ENCODE measurements at regions not wholly inside any gene's neighbourhood (a gene's known extent, or its start where the extent isn't known, plus 50 kb on each side); places are given as distances from the start of the nearest gene placed in this dataset.
"Not testable (repeated sequence)": the region's sequence is repeated elsewhere in the genome, so short reads cannot be mapped to it uniquely, and the experiment has no call there.

DNA sequence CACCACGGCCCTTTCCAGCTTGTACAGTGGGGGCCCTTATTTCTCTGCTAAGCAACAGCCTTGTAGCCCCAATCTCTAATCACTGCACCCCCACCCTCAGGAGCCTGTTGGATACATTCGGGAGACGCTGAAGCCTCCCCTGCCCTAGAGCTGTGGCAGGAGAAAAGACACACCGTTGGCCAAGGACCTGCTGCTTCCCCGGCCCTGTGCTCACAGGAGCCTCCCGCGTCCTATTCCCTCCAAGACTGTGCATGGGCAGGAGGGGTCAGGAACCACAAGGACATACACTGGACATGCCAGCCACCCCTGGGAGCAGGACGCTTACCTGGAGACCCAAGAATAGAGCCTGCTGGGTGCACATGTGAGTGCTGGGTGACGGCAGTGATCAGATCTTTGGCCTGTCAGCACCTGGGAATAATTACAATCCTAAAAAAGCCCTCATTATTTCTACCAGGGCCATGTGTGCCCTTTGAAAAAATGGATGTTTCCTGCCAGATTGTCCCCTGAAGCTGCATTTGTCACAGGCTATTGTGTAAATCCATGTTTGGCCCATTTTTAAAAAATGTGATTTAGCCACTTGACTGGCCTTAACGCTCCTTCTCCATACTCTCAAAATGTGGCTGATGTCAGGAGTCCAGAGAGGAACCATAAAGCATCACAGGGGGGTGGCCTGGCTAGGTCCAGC, 590.6 kb downstream of the MATN1 start:
- peak in 1 of 3 experiments; percentile 22 for DNase-seq

DNA sequence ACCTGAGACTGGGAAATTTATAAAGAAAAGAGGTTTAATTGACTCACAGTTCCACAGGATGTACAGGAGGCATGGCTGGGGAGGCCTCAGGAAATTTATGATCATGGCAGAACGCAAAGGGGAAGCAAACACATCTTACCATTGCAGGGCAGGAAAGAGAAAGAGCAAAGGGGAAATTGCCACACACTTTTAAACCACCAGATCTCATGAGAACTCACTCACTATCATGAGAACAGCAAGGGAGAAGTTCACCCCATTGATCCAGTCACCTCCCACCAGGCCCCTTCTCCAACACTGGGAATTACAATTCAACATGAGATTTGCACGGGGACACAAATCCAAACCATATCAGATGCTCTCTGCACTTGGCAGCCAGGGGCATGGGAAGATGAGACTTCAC, 592.8 kb downstream of the MATN1 start:
- DNase-seq, result not testable (repeated sequence)

DNA sequence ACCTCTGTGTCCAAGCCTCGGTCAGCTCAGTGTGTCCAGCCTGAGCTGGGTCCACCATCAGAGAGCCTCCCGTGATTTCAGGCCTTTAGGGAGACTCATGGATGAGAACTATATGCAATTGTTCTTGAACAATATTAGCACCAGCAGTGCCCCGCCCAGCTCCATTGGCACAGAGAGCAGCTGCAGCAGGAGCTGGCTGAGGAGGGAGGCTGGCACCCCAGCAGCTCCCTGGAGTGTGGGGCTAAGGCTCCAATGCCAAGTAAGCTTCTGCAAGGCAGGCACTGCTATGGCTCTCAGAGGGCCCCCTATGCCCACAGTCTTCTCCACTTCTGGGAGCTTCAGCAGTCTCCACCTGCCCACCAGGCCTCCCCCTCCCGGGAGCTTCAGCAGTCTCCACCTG, 593.3 kb downstream of the MATN1 start:
- no peak for DNase-seq

DNA sequence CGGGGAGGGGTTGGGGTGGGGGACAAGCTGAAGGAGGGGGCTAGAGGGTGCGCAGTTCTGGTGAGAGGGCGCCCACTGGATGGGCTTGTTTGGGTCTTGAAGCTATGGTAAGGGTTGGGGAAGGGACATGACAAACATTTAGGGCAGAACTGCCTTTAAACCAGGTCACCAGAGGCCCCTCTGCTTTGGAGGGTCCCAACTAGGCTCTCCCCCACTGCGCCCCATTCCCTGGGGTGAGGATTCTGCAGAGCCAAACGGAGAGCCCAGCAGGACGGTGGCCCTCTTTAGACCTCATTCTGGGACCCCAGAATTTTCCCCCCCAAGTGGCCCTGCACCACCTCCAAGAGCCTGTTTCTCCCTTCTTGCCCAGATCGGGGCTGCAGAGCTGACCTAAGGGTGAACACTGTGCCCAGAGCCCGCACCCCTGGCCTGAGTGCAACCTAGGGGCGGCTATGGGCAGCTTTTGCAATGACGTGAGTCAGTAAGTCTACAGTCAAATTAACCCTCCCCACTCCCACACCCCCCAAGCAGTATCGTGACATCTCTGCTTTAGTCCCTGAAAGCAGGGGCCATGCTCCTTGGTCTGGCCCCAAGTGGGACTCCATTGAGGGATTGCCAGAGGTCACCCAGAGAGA, 593.8 kb downstream of the MATN1 start:
- no peak for DNase-seq

DNA sequence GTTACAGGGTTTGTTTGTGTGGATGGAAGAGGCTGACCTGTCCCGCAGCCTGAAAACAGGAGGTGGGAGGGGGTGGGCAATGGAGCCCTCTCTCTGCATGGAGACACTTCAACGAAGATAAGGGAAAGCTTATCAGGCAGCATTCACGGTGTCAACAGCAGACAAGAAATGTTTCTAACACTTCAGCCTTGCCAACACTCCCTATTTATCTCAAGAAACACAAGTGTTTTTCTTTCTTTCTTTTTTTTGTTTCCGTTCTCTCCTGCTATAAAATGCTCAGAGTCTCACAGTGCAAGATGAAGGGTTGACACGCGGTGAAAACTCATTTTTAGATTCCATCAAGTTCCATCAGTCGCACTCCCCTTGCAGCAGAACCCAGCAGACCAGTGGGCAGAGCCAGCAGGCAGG, 594.4 kb downstream of the MATN1 start:
- no peak for DNase-seq

DNA sequence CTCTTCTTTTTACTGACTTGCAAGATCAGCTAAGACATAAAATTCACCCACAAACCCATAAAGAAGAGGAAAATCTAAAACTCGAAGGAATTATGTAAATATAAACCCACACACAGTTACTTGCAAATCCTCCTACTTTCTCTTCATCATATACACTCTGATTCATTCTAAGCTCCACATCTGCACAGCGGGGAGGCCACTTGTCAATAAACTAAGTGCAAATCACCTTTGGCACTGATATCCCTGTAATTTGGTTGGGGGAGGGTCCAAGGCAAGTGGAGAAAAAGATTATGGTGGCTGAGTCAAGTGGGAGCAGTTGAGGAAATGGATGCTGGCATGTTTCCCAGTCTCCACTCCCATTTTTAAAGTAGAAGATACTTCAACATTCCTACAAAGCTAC, 596.5 kb downstream of the MATN1 start:
- DNase-seq, result peak; percentile 52 to 82 (median 73)

DNA sequence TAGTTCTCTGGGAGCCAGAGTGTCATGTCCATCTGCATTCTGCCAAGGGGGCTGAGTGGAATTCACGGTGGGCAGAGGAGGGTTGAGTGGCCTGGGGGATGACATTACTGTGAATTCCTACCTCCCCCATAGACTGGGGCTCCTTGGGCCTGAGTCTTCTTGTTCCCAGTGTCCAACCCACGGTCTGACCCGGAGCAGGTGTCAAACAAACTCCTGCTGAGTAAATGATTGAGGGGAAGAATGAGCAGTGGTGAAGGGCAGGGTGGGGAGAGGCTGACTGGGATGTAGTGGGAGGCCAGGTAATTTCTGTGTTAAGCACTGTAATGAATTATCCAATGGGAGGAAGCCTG, 597.6 kb downstream of the MATN1 start:
- no peak for DNase-seq

DNA sequence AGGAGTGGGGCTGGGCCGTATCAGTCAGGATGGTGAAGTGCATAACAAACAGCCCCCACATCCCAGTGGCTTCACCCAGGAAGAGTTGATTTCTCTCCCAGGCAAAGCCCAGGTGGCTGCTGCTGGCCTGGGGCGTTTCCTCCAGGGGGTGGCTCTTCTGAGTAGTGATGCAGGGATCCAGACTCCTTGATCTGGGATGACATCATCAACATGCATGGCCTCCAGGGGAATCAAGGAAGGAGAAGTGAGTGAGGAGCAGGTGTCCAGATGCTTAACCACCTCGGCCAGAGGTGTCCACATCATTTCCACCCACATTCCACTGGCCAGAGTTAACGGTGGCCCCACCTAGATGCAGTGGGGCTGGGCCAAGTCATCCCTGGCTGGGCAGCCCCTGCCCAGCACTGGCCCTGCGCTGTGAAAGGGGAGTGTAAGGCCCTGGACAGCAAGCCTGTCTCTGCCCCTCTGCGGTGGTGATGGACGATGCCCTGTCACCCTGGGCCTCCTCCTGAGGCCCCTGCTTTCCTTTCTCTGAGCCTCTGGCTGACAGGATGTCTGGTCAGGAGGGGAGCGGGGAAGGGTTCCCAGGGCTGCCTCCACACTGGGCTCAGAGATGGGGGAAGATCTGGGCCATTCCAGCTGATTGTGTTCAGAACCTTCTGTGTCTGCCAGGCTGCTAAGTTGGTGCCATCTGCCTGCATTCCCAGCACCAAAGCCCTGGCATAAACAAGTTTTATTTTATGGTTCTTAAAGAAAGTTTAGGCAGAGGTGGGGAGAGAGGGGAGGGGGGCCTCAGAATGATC, 598.2 kb downstream of the MATN1 start:
- no peak for DNase-seq

DNA sequence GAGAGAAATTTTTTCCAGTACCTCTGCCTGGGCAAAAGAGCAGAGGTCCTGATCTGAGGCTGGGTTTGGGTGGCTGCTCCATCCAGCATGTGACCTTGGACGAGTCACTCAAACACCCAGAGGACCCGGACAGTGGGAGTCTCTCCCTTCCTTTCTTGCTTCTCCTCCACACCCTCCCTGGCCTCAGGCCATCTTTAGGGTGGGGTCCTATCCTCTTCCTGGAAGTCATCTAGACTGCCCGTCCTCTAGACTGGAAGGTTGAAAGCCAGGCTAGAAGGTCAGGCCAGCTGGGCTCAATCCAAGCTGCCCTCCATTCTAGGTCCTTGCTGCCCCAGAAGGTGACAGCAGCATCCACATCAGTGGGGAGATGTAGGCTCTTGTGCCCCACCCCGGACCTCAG, 599.5 kb downstream of the MATN1 start:
- no peak for DNase-seq

DNA sequence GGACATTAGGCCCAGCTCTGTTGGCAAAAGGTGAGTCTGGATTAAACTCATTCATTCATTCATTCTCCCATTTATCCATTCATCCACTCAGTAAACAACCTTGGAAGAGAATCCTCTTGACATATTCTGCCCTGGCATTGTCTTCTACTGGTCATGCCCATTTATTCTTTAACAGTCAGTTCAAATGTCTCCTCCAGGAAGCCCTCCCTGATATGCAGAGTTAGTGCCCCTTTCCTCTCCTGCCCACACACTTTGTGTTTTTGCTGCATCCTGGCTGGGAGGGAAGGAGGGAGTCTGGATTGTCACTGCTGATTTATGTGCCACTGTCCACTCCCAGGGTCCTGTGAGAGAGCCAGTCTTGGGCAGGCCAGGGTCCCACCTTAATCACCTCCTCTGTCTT, 600.3 kb downstream of the MATN1 start:
- no peak for DNase-seq

DNA sequence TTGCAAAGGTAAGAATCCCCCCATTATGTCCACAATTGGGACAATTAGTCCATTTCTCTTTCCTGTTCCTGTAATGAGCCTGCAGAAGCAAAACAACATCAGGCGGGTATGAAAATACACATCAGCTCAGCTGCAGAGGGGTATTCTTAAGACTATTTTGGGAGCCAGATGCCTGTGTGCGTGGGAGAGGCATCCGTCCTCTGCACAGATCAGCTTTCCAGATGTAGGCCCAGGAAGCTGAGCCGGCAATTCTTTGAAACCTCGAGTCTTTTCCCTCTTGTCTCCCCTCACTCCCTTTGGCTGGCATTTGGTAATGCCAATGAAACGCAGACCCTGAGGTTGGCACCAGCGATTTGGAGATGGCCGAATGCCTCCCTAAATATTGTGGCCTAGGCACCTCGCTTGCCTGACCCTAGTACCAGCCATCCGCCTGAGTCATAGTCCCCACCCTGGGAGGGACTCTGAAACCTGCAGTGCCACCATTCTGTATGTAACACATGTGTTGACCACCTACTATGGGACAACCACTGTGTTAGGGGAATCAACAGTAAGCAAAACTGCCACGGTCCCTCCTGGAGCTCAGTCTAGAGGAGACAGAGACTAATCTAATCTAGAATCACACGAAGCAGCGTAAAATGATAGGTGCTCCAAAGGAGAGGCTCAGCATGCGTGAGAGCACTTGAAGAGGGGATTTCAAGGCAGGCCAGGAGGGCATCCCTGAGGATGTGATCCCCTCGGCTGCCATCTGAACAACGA, 603.0 kb downstream of the MATN1 start:
- peak in 1 of 3 experiments; percentile 54 for DNase-seq

DNA sequence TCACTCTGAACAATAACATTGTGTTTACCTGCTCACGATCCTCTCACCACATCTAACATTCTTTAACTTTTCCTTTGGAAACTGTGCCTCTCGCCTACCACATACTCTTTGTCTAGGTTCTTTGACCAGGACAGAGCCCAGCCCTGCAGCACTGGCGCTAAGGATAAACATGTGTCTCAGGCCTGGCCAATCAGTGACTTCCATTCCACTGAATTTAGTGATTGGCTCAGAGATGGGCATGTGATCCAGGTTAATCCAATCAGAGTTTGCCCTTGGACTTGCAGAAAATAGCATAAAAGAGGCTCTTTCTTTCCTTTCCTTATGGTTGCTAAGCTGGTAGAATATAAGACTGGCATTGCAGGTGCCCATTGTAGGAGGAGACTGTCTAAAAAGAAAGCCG, 605.7 kb downstream of the MATN1 start:
- DNase-seq, result no peak

DNA sequence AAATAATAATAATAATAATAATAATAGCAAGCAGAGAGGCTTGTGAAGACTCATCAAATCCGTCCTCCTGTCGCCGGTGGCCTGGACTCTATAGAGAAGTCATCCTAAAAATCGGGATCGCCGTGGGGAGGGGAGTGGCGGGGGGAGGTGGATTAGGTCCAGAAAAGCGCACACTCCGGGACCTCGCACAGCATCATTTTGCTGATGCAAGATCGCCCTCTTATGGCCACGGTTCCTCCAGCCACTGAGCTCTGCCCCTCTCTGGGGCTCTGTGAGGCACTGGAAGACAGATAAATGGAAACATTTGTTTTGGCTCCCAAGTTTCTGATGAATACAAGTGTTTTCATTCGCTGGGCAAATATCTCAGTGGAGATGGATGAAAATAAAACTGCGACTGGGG, 612.0 kb downstream of the MATN1 start:
- peak; percentile 40 to 79 (median 72) for DNase-seq

DNA sequence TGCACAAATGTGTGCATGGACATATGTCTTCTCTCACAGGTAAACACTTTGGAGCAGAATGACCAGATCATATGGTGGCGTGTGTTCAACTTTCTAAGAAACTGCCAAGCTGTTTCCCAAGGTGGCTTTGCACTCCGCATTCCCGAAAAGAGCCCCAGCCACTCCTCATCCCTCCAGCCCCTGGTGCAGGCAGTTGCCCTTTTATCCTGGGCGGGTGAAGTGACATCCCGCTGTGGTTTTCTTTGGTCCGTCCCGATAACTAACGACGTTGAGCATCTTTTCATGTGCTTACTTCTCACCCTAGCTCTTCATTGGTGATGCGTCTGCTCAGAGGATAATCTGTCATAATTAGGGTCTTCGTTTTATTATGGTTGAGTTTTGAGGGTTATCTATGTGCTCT, 612.5 kb downstream of the MATN1 start:
- DNase-seq, result peak in 1 of 3 experiments; percentile 32

DNA sequence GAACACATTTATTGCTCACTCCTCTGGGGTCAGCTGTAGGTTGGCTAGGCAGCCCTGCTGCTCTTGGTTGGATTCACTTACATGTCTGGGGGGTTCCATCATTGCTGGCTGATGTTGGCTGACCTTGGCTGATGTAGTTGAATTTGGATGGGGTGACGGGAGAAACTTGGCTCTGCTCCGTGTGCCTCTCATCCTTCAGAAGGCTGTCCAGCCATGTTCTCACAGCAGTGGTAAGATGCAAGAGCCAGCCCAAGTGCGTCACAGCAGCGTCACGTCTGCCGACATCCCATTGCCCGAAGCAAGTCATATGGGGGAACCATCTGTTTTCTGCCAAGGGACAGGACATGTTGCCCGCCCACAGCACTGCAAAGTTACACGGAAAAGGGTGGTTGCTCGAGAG, 613.5 kb downstream of the MATN1 start:
- DNase-seq, result no peak

DNA sequence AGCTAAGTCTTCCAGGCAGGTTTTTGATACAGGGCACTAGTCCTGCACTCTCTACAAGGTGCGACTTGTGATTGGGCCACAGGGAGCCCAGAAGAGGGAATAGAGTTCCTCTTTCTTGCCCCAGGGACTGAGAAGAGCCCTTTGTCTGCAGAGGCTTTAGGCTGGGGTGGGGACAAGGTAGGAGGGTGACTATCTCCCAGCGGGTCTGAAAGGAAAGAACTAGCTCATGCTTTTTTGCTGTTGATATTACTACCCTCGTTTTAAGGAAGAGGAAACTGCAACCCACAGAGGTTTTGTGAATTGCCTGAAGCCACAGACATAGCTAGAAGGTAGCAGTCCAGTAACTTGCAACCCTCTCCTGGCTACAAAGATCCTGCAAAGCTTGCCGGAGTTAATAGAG, 615.2 kb downstream of the MATN1 start:
- no peak for DNase-seq

DNA sequence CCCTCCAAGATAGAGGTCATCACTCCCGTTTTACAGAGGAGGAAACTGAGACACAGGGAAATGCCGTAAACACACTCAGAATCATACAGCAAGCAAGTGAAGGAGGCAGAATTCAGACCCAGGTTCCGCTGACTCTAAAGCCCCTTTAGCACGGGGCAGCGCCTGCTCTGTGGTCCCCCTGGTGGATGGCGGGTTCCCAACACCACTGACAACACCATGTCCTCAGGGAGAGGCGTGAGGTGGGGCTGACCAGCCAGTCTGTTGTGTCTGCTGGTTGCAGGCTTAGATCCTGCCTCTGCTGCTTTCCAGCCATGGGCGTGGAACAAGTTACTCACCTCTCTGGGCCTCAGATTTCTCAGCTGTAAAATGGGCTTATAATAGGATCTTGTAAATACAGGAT, 617.3 kb downstream of the MATN1 start:
- DNase-seq, result peak in 2 of 3 experiments; percentile 20 to 54

DNA sequence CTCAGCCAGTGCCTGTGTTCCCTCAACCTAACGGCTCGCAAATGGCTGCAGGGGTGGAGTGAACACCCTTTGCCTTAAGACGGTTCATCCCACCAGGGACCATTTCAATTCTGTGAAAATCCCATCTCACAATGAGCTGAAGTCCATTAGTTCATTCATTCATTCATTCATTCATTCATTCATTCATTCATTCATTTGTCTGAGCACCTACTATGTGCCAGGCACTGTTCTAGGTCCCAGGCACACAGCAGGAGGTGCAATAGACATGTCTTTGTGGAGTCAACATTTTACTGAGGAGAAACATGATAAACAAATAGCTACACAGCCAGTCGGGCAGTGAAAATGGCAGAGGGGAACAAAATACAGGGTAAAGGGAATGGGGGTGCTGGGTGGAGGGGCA, 618.8 kb downstream of the MATN1 start:
- no peak for DNase-seq

DNA sequence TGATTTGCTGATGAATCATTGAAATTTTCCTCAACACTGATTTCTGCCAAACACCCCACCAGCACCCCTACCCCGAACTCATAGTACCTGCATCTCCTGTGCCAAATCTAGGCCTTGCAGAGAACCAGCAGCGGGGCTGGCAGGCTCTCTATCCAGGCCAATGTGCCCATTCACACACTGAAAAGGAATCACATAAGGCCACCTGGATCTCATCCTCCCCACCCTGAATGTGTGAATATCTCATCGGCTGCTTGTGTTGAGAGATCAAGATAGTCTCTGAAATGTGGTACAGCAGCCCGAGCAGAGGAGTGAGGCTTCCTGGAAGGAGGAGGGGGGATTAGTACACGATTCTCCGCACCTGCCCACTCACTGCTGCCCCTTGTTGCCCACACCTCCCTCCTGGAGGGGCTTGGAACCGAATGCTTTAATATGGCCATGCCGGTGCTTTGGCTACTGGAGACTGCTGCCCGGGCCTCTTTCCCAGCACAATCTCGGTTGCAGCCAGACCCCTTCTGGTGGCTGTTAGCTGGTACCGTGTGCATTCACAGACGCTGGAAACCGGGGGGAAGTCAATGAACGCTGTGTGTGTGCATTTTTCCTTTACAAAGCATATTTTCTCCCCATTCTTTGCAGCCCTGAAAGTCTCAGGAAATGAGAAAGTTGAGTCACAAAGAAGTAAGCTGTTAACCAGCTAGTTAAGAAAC, 619.5 kb downstream of the MATN1 start:
- no peak for DNase-seq

DNA sequence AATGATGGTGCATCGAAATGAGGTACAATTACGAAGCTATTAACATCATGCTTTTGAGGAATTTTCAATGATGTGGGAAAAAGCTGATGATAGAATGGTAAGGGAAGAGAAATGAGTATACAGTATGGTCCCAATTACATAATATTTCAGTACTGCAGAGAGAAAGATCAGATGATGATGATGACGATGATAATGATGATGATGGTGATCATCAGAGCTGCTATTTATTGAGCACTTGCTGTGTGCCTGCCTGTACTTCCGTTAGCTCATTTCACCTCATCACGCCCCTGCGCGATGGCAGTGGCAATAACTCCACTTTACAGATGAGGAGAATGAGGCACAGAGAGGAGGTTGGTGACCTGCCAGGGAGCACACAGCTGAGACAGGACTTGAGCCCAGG, 620.8 kb downstream of the MATN1 start:
- no peak for DNase-seq

DNA sequence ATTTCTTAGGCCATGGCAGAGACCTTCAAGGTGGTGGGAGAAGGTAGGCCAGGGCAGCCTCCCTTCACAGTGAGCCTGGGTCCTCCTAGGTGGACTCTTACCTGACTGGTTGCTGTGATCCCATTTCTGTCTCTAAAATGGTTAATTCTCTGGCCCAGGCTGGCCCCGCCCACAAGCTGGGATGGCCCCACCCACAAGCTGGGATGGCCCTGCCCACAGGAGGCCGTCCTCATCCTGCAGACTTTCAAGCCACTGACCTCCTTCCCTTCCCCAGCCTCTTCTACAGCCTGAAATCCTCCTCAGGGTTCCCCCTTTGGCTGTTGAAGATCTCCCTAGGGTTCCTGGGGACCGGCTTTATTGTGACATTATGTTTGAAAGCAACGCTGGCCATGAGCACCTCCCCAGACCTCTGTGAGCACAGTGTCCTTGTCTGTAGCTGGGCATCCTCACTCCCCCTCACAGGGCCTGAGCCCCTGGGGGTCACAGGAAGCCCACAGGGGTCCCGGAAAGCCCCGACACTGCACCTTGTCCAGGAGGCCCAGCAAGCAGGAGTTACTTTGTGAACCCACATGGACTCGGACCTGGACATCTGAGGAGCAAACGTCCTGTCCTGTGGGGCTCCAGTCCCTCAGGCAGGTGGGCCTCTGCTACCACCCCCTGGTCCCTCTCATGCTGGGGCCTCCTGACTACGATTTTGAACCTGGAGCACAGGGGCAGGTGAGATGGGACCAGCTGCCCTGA, 621.7 kb downstream of the MATN1 start:
- DNase-seq, result no peak

DNA sequence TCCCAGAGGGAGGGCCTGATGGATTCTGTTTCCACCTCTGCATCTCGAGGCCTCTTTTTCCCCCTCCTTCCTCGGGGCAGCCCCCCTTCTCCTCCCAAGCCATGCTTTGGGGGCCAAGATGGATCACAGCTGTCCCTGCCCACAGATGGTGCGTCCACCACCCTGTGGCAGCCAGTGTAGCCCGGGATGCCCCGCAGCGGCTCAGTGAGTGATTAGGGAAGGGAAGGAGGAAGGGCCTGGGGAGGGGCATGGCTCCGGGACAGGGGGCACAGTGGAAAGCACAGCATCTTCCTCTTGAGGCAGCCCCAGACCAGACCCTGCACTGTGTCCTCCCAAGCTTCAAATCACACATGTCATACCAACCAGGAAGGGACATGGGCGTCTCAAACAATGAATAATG, 622.4 kb downstream of the MATN1 start:
- DNase-seq, result no peak

Data from NCI-H1417 (cell line).